DMS 273 (cell line): ENCODE measurements at regions not wholly inside any gene's neighbourhood (a gene's known extent, or its start where the extent isn't known, plus 50 kb on each side); places are given as distances from the start of the nearest gene placed in this dataset.

ENCODE experiments used
- DNase-seq: peaks from one replicate; lab custom pipeline; 2025; ENCODE audit not compliant: unreplicated experiment; lab: John Stamatoyannopoulos, UW

GRCh38 chr1:193565971-193566577, 379.7 kb upstream of the B3GALT2 start:
- no peak for DNase-seq

- no peak for DNase-seq
Observed at GRCh38 chr1:193562121-193562520, 375.7 kb upstream of the B3GALT2 start.

- no peak for DNase-seq
Observed at GRCh38 chr1:193558491-193559028, 372.1 kb upstream of the B3GALT2 start.

- DNase-seq = no peak
Observed at GRCh38 chr1:193555662-193556441, 369.4 kb upstream of the B3GALT2 start.

GRCh38 chr1:193553564-193553963, 367.2 kb upstream of the B3GALT2 start:
- no peak for DNase-seq

GRCh38 chr1:193552274-193552673, 365.9 kb upstream of the B3GALT2 start:
- DNase-seq = no peak

- no peak for DNase-seq
Observed at GRCh38 chr1:193549081-193549480, 362.7 kb upstream of the B3GALT2 start.

DNA sequence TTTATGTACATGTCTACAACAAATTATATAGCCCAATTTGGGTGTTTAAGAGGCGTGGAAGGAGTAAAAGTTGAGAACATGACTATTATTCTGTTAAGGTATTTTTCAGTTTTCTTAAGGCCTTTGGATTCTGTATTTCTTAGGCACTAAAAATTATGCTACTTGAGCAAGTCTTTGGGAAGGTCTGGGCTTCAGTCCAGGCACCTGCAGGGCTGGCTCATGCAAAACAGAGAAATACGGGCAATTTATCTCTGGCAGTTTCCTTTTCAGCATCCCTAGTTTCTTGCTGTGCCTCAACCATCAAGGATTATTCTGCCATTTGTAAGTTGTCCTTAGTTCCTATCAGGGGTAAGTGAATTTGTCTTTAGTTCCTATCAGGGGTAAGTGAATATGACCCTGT, 358.8 kb upstream of the B3GALT2 start:
- no peak for DNase-seq

GRCh38 chr1:193543259-193543658, 356.8 kb upstream of the B3GALT2 start:
- no peak for DNase-seq

- DNase-seq = no peak
Observed at GRCh38 chr1:193542690-193543089, 356.3 kb upstream of the B3GALT2 start.

DNA sequence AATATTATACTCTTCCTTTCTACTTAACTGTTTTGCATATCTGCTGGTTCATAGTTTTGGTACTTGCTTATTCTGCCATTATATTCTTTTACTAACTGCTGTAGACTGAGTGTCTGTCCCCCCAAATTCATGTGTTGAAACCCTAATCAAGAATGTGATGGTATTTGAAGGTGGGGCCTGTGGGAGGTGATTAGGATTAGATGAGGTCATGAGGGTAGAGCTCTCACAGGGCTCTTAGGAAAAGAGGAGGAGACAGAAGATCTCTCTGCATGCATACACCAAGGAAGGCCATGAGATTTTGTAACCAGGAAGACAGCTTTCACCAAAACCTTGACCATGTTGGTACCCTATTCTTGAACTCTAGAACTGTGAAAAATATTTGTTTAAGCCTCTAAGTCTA, 354.1 kb upstream of the B3GALT2 start:
- DNase-seq = no peak

DNA sequence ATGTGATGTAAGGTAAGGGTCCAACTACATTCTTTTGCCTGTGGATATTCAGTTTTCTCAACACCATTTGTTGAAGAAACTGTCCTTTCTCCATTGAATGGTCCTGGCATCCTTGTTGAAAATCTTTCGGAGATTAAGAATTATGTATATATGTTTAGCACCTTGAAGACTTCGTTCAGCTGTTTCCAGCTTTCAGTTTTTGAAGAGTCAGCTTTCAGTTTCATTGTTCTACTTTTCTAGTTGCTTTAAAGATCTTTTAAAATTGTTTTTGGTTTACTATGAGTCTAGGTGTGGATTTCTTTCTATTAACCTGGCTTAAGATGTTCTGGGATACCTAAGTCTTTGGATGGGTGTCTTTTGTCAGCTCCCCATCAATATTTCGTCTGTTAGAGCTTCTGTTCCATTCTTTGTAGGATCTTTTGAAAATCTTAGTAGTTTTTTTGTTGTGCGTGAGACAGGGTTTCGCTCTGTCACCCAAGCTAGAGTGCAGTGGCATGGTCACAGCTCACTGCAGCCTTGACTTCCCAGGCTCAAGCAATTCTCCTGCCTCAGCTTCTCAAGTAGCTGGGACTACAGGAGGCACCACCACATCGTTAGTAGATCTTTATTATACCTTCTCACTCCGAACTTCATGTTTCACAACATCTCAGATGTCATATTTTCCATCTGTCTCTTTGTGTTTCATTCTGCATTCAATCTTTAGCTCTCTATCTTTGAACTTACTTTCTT, 353.5 kb upstream of the B3GALT2 start:
- no peak for DNase-seq

- DNase-seq = no peak
Observed at GRCh38 chr1:193538680-193539079, 352.3 kb upstream of the B3GALT2 start.

- no peak for DNase-seq
Observed at GRCh38 chr1:193538003-193538354, 351.6 kb upstream of the B3GALT2 start.

GRCh38 chr1:193537266-193538002, 351.0 kb upstream of the B3GALT2 start:
- DNase-seq = peak; percentile 15

- DNase-seq = peak; percentile 37
Observed at GRCh38 chr1:193533853-193534252, 347.4 kb upstream of the B3GALT2 start.

- DNase-seq = no peak
Observed at GRCh38 chr1:193525917-193526710, 339.7 kb upstream of the B3GALT2 start.

- DNase-seq = no peak
Observed at GRCh38 chr1:193525411-193525810, 339.0 kb upstream of the B3GALT2 start.

DNA sequence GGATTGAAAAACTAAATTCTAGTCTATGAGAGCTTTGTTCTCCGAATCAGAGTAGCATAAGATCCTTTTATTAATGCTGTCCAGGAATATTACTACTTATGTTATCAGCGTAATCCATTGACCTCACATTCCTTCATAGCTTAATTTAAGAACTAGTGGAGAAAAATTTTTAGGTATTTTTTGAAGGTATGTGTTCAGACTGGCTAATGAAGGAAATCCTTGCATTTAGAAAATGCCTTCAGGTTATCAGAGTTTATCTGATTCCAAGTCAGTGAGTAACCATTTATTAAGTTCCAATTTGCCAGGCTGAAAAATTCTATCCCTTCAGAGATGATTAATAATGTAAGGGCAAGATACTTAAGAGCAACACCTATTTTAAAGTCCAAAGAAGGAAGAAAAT, 338.2 kb upstream of the B3GALT2 start:
- DNase-seq = no peak

- no peak for DNase-seq
Observed at GRCh38 chr1:193524021-193524420, 337.6 kb upstream of the B3GALT2 start.
